A673 (cell line): ENCODE measurements at regions not wholly inside any gene's neighbourhood (a gene's known extent, or its start where the extent isn't known, plus 50 kb on each side); places are given as distances from the start of the nearest gene placed in this dataset.

Experiments
- BruUV-seq: library from RNA; stranded (reverse); fragments of 400-500 nt; replicated peaks from 2 replicates; lab custom pipeline; 2021; lab: Mats Ljungman, UMichigan
- CTCF ChIA-PET: fragments of 300-600 bp; sonication (Branson Sonifier 250); formaldehyde crosslinking; loops from one replicate; lab custom pipeline; 2022; ENCODE audit warnings: antibody characterized with exemption; lab: Charles Lee
- POLR2A ChIA-PET: fragments of 300-600 bp; sonication (Branson Sonifier 250); formaldehyde crosslinking; loops from one replicate; lab custom pipeline; 2022; ENCODE audit warnings: antibody characterized with exemption; ENCODE audit not compliant: low non-redundant PET; lab: Charles Lee
- DNase-seq: peaks from one replicate; pipeline ENCODE4 v3.0.0-alpha.2; 2015; ENCODE audit warnings: low spot score
- H3K27ac ChIP-seq: fragments of 200-600 bp; sonication (generic); 2 replicates; pipeline ENCODE4 v1.5.1; 2016; ENCODE audit warnings: mixed run types, low read depth, mild to moderate bottlenecking, mixed read lengths, antibody characterized with exemption, low read length; ENCODE audit not compliant: poor library complexity, severe bottlenecking
- H3K27me3 ChIP-seq: fragments of 200-600 bp; sonication (generic); replicated peaks from 2 replicates; pipeline ENCODE4 v1.6.1; 2017; ENCODE audit warnings: mixed run types, low read depth, mild to moderate bottlenecking, mixed read lengths, antibody characterized with exemption, low read length; ENCODE audit not compliant: insufficient read depth, poor library complexity
- H3K36me3 ChIP-seq: fragments of 200-600 bp; sonication (generic); 2 replicates; pipeline ENCODE4 v1.6.1; 2016; ENCODE audit warnings: mixed run types, mild to moderate bottlenecking, mixed read lengths, antibody characterized with exemption, low read length; ENCODE audit not compliant: insufficient read depth, poor library complexity, severe bottlenecking
- H3K4me1 ChIP-seq: fragments of 200-600 bp; sonication (generic); 2 replicates; pipeline ENCODE4 v1.6.1; 2017; ENCODE audit warnings: mixed run types, mild to moderate bottlenecking, mixed read lengths, antibody characterized with exemption, low read length; ENCODE audit not compliant: insufficient read depth, poor library complexity, severe bottlenecking
- H3K4me3 ChIP-seq: fragments of 200-600 bp; sonication (generic); 2 replicates; pipeline ENCODE4 v1.5.1; 2016; ENCODE audit warnings: low read depth, mixed run types, mild to moderate bottlenecking, mixed read lengths, low read length; ENCODE audit not compliant: poor library complexity, severe bottlenecking
- H3K9me3 ChIP-seq: fragments of 200-600 bp; sonication (generic); 2 replicates; pipeline ENCODE4 v1.6.1; 2016; ENCODE audit warnings: mixed run types, low read depth, mild to moderate bottlenecking, mixed read lengths, antibody characterized with exemption, low read length; ENCODE audit not compliant: poor library complexity, severe bottlenecking
- EZH2 ChIP-seq: fragments of 200-600 bp; sonication (generic); IDR thresholded peaks from 2 replicates; pipeline ENCODE4 v1.6.1; 2017; ENCODE audit warnings: borderline replicate concordance, low read depth, mild to moderate bottlenecking, mixed read lengths, antibody characterized with exemption, low read length; ENCODE audit not compliant: poor library complexity, severe bottlenecking
- intact Hi-C: fragments of 100-400 bp; cut with micrococcal nuclease; formaldehyde crosslinking; loops from one replicate; pipeline ENCODE4 v1.10.0; 2022; ENCODE audit not compliant: unreplicated experiment
- TF ChIP-seq, protein P1 (sequence below): fragments of 300-800, 200-600 bp; sonication (generic); conservative IDR thresholded peaks from 2 replicates; pipeline ENCODE4 v1.5.1; 2017; ENCODE audit warnings: low read depth, mild to moderate bottlenecking, antibody characterized with exemption, low read length, moderate library complexity, mixed read lengths

- CTCF ChIA-PET: no interaction called here
- POLR2A ChIA-PET: no interaction called here
- TF ChIP-seq EZH2: no peak
- TF ChIP-seq, protein P1, sequence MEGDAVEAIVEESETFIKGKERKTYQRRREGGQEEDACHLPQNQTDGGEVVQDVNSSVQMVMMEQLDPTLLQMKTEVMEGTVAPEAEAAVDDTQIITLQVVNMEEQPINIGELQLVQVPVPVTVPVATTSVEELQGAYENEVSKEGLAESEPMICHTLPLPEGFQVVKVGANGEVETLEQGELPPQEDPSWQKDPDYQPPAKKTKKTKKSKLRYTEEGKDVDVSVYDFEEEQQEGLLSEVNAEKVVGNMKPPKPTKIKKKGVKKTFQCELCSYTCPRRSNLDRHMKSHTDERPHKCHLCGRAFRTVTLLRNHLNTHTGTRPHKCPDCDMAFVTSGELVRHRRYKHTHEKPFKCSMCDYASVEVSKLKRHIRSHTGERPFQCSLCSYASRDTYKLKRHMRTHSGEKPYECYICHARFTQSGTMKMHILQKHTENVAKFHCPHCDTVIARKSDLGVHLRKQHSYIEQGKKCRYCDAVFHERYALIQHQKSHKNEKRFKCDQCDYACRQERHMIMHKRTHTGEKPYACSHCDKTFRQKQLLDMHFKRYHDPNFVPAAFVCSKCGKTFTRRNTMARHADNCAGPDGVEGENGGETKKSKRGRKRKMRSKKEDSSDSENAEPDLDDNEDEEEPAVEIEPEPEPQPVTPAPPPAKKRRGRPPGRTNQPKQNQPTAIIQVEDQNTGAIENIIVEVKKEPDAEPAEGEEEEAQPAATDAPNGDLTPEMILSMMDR: no peak
Measured at GRCh38 chr15:66625974-66626373, 60.2 kb upstream of the LCTL start.

GRCh38 chr15:66628976-66629723 lies 63.4 kb upstream of the LCTL start:
- Histone ChIP-seq H3K36me3 (no peaks in the 10 kb centered on the region), H3K9me3 (no peaks in the 10 kb centered on the region), H3K27ac (no peak overlapping the region), H3K4me1 (peaks cover 3% of the 10 kb centered on the region), H3K4me3 (no peak overlapping the region), H3K27me3 (no peaks in the 10 kb centered on the region)
- intact Hi-C loops: no loop called here
- CTCF ChIA-PET: no interaction called here
- no peak for DNase-seq
- POLR2A ChIA-PET: no interaction called here
- TF ChIP-seq, protein P1: no peak
- TF ChIP-seq EZH2: no peak
- no TSS peak for BruUV-seq

More at GRCh38 chr15:66625974-66626373, 60.2 kb upstream of the LCTL start:
- intact Hi-C loops: no loop called here
- Histone ChIP-seq H3K9me3 (no peaks in the 10 kb centered on the region), H3K27ac (no peak overlapping the region), H3K27me3 (no peaks in the 10 kb centered on the region), H3K4me1 (peaks cover 21% of the 10 kb centered on the region), H3K36me3 (no peaks in the 10 kb centered on the region), H3K4me3 (no peak overlapping the region)
- no peak for DNase-seq
- no TSS peak for BruUV-seq

DNA sequence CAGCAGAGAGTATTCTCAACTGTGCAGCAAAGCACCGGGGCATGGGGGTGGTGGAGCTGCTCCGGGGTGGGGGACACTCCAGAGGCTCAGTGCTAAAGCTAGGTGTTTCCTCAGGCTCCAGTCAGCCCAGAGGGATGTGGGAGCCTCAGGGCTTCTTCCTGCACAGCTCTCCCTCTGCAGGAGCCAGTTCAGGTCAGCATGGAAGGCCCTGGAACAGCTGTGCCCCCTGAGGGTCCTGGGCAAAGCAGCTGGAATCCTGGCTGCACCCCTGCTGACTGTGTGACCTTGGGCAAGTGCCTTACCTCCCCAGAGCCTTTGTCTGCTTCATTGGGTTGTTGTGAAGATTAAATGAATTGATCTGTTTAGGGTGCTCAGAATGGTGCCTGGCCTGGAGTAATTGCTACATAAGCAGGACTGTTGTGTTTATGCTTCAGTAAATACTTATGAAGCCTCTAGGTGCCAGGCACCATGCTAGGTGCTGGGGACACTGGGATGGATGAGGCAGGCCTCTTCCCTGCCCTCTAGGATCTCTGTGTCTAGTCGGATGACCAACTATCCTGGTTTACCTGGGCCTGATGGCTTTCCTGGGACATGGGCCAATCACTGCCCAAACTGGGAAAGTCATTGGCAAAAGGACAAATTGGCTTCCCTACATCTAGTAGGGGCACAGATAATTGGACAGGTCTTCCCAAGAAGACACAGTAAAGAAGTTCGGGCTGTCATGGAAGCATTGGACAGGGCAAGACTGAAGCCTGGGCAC lies 64.2 kb upstream of the LCTL start:
- POLR2A ChIA-PET: no interaction called here
- BruUV-seq: no TSS peak

More for the DNA sequence above, 64.2 kb upstream of the LCTL start:
- no peak overlapping the region for H3K27ac ChIP-seq
- intact Hi-C loops: no loop called here
- H3K4me3 ChIP-seq: no peak overlapping the region
- no peaks in the 10 kb centered on the region for H3K9me3 ChIP-seq
- no peak for TF ChIP-seq EZH2
- TF ChIP-seq, protein P1: no peak
- no peaks in the 10 kb centered on the region for H3K36me3 ChIP-seq
- no peaks in the 10 kb centered on the region for H3K4me1 ChIP-seq
- CTCF ChIA-PET: no interaction called here
- DNase-seq: no peak
- H3K27me3 ChIP-seq: no peaks in the 10 kb centered on the region
